ENCODE measurements at regions not wholly inside any gene's neighbourhood (a gene's known extent, or its start where the extent isn't known, plus 50 kb on each side); places are given as distances from the start of the nearest gene placed in this dataset.
A peak's percentile ranks its signal among the peaks of the same experiment; 100 is the strongest.
"Not testable (repeated sequence)": the region's sequence is repeated elsewhere in the genome, so short reads cannot be mapped to it uniquely, and the experiment has no call there.

- no peak for DNase-seq
Observed at GRCh38 chr5:164498438-164498837, 993.0 kb downstream of the MAT2B start.

- DNase-seq, result no peak
Observed at GRCh38 chr5:164500856-164501255, 995.4 kb downstream of the MAT2B start.

GRCh38 chr5:164501344-164501743 lies 995.9 kb downstream of the MAT2B start:
- DNase-seq, result no peak

- DNase-seq, result peak; percentile 61 to 84 (median 72)
Observed at GRCh38 chr5:164504141-164504772, 998.8 kb downstream of the MAT2B start.

- DNase-seq, result no peak
Observed at GRCh38 chr5:164505791-164506190, 1000.4 kb downstream of the MAT2B start.

- DNase-seq, result no peak
Observed at GRCh38 chr5:164518067-164518740, 1012.8 kb downstream of the MAT2B start.

- DNase-seq, result no peak
Observed at GRCh38 chr5:164518741-164519080, 1013.3 kb downstream of the MAT2B start.

- DNase-seq, result peak; percentile 23 to 64 (median 31)
Observed at GRCh38 chr5:164532235-164532900, 1026.9 kb downstream of the MAT2B start.

- not testable (repeated sequence) for DNase-seq
Observed at GRCh38 chr5:164533426-164533825, 1028.0 kb downstream of the MAT2B start.

- DNase-seq, result no peak
Observed at GRCh38 chr5:164540174-164540573, 1034.8 kb downstream of the MAT2B start.

GRCh38 chr5:164545507-164545906 lies 1040.1 kb downstream of the MAT2B start:
- DNase-seq, result no peak

GRCh38 chr5:164553851-164554250 lies 1048.4 kb downstream of the MAT2B start:
- no peak for DNase-seq

- no peak for DNase-seq
Observed at GRCh38 chr5:164555809-164556208, 1050.4 kb downstream of the MAT2B start.

- DNase-seq, result peak in 2 of 3 donors; percentile 7 to 18
Observed at GRCh38 chr5:164560216-164560615, 1054.8 kb downstream of the MAT2B start.

- peak in 1 of 3 donors; percentile 8 for DNase-seq
Observed at GRCh38 chr5:164561933-164562872, 1056.8 kb downstream of the MAT2B start.

GRCh38 chr5:164563370-164563769 lies 1058.0 kb downstream of the MAT2B start:
- DNase-seq, result no peak

GRCh38 chr5:164573397-164573796 lies 1068.0 kb downstream of the MAT2B start:
- DNase-seq, result no peak

- no peak for DNase-seq
Observed at GRCh38 chr5:164577201-164577600, 1071.8 kb downstream of the MAT2B start.

- DNase-seq, result no peak
Observed at GRCh38 chr5:164577742-164578141, 1072.3 kb downstream of the MAT2B start.

GRCh38 chr5:164578401-164578800 lies 1073.0 kb downstream of the MAT2B start:
- no peak for DNase-seq

GRCh38 chr5:164578911-164579310 lies 1073.5 kb downstream of the MAT2B start:
- DNase-seq, result no peak

- no peak for DNase-seq
Observed at GRCh38 chr5:164580155-164580554, 1074.7 kb downstream of the MAT2B start.

All from muscle of back (tissue), 3 donors.